KMS-11 (cell line): ENCODE measurements at regions not wholly inside any gene's neighbourhood (a gene's known extent, or its start where the extent isn't known, plus 50 kb on each side); places are given as distances from the start of the nearest gene placed in this dataset.
"Not testable (repeated sequence)": the region's sequence is repeated elsewhere in the genome, so short reads cannot be mapped to it uniquely, and the experiment has no call there.

Experiments used
- H2AFZ ChIP-seq: fragments of 200-600 bp; sonication (generic); 2 replicates; pipeline ENCODE4 v1.6.1; 2016; ENCODE audit warnings: antibody characterized with exemption, mixed run types, low read depth
- H3K27ac ChIP-seq: fragments of 200-600 bp; sonication (generic); 2 replicates; pipeline ENCODE4 v1.6.1; 2016; ENCODE audit warnings: mild to moderate bottlenecking, mixed run types
- H3K27me3 ChIP-seq: fragments of 200-600 bp; sonication (generic); 2 replicates; pipeline ENCODE4 v1.6.1; 2017; ENCODE audit warnings: mild to moderate bottlenecking, low read depth, mixed run types, moderate library complexity; ENCODE audit not compliant: insufficient read depth
- H3K36me3 ChIP-seq: fragments of 200-600 bp; sonication (generic); 2 replicates; pipeline ENCODE4 v1.6.1; 2017; ENCODE audit warnings: mild to moderate bottlenecking, mixed run types; ENCODE audit not compliant: insufficient read depth
- H3K4me1 ChIP-seq: fragments of 200-600 bp; sonication (generic); 2 replicates; pipeline ENCODE4 v1.6.1; 2016; ENCODE audit warnings: mild to moderate bottlenecking, low read depth, mixed run types; ENCODE audit not compliant: poor library complexity, severe bottlenecking
- H3K4me2 ChIP-seq: fragments of 200-600 bp; sonication (generic); 2 replicates; pipeline ENCODE4 v1.7.0; 2016; ENCODE audit warnings: mild to moderate bottlenecking, mixed run types
- H3K4me3 ChIP-seq: fragments of 200-600 bp; sonication (generic); IDR thresholded peaks from 2 replicates; pipeline ENCODE4 v1.6.1; 2017; ENCODE audit warnings: low read depth, low read length, mixed read lengths; ENCODE audit not compliant: insufficient read depth
- H3K79me2 ChIP-seq: fragments of 200-600 bp; sonication (generic); 2 replicates; pipeline ENCODE4 v1.6.1; 2016; ENCODE audit warnings: low read depth, mixed run types; ENCODE audit not compliant: insufficient read depth
- H3K9ac ChIP-seq: fragments of 200-600 bp; sonication (generic); 2 replicates; pipeline ENCODE4 v1.6.1; 2016; ENCODE audit warnings: mild to moderate bottlenecking, mixed run types
- H4K20me1 ChIP-seq: fragments of 200-600 bp; sonication (generic); 2 replicates; pipeline ENCODE4 v1.6.1; 2016; ENCODE audit warnings: mild to moderate bottlenecking, mixed run types; ENCODE audit not compliant: insufficient read depth
- TF ChIP-seq, protein P1 (sequence below): fragments of 200-600 bp; sonication (generic); conservative IDR thresholded peaks from 2 replicates; pipeline ENCODE4 v1.6.1; 2017; ENCODE audit warnings: low read depth, mild to moderate bottlenecking, antibody characterized with exemption, low read length, moderate library complexity, mixed read lengths

DNA sequence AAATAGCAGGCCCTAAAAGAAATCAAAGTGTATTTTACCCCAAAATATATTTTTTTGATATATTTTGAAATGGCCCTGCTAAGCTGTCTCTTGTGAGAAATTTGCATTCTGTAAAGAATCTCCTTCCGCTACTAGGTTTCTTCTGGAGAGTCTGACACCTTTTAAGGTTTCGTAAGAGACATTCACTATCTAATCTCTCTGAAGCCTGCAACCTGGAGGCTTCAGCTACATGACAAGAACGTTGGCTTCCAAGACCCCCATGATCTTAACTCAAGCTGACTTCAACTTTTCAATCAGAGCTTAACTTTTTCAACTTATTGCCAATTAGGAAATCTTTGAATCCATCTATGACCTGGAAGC lies 1894.9 kb upstream of the LRRTM1 start:
- Histone ChIP-seq H3K4me1 (no peaks in the 10 kb centered on the region), H3K4me3 (no peak overlapping the region), H3K27me3 (no peaks in the 10 kb centered on the region), H2AFZ (no peak overlapping the region), H3K27ac (no peak overlapping the region), H4K20me1 (no peaks in the 10 kb centered on the region), H3K9ac (no peak overlapping the region), H3K4me2 (no peak overlapping the region), H3K36me3 (no peaks in the 10 kb centered on the region), H3K79me2 (no peaks in the 10 kb centered on the region)
- TF ChIP-seq, protein P1, sequence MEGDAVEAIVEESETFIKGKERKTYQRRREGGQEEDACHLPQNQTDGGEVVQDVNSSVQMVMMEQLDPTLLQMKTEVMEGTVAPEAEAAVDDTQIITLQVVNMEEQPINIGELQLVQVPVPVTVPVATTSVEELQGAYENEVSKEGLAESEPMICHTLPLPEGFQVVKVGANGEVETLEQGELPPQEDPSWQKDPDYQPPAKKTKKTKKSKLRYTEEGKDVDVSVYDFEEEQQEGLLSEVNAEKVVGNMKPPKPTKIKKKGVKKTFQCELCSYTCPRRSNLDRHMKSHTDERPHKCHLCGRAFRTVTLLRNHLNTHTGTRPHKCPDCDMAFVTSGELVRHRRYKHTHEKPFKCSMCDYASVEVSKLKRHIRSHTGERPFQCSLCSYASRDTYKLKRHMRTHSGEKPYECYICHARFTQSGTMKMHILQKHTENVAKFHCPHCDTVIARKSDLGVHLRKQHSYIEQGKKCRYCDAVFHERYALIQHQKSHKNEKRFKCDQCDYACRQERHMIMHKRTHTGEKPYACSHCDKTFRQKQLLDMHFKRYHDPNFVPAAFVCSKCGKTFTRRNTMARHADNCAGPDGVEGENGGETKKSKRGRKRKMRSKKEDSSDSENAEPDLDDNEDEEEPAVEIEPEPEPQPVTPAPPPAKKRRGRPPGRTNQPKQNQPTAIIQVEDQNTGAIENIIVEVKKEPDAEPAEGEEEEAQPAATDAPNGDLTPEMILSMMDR: no peak

DNA sequence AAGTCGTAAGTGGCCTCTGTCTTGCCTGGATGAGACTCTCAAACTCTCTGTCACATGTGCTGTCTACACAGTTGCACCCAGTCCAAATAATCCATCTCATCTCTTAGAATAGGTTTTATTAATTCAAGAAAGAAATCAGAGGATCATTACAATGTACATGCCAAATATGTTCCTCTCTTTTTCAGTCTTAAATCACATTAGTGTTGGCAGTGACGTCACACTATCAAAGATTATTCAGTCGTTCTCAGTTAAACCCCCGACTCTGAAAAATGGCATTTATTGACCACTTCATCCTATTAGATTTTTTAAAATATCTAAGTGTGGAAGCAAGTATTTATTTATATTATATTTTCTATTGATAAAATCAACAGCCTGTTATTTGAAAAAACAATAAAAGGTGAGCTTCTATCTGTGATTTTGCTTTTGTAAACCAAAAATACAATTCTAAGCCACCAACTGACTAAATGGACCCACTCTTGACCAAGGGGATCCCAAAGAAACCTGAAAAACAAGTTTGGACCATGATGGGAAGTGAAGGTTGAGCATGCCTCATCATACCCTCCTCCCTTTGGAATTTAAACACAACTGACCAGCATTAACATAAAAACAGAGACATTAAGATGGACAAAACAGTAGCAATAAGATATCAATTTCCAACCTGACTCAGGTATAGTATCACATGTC lies 1894.4 kb upstream of the LRRTM1 start:
- Histone ChIP-seq H3K9ac (no peak overlapping the region), H3K79me2 (no peaks in the 10 kb centered on the region), H2AFZ (no peak overlapping the region), H3K4me1 (no peaks in the 10 kb centered on the region), H3K27ac (no peak overlapping the region), H3K36me3 (no peaks in the 10 kb centered on the region), H3K27me3 (no peaks in the 10 kb centered on the region), H3K4me3 (no peak overlapping the region), H4K20me1 (no peaks in the 10 kb centered on the region), H3K4me2 (no peak overlapping the region)
- TF ChIP-seq, protein P1: no peak

DNA sequence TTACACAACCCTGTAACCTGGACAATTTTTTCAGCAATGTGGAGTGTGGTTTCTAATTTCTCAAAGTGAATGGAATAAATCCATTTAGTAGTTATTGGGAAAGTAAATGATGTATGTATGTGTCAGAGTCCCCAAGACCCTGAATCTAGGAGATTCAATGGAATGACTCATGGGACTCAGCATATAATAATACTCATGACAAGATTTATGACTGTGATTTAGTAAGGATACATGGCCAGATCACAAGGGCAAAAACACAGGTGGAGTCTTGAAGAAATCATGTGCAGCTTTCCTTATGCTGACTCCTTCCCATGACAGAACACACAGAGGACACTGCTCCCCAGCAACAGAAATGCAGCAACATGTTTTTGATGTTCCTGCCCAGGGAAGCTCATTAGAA lies 1877.7 kb upstream of the LRRTM1 start:
- H3K36me3 ChIP-seq: no peaks in the 10 kb centered on the region
- H3K27me3 ChIP-seq: no peaks in the 10 kb centered on the region
- H4K20me1 ChIP-seq: no peaks in the 10 kb centered on the region
- H3K27ac ChIP-seq: no peak overlapping the region
- no peak overlapping the region for H2AFZ ChIP-seq
- H3K4me1 ChIP-seq: no peaks in the 10 kb centered on the region
- H3K4me2 ChIP-seq: no peak overlapping the region
- TF ChIP-seq, protein P1: no peak
- no peak overlapping the region for H3K9ac ChIP-seq
- no peak overlapping the region for H3K4me3 ChIP-seq
- no peaks in the 10 kb centered on the region for H3K79me2 ChIP-seq

DNA sequence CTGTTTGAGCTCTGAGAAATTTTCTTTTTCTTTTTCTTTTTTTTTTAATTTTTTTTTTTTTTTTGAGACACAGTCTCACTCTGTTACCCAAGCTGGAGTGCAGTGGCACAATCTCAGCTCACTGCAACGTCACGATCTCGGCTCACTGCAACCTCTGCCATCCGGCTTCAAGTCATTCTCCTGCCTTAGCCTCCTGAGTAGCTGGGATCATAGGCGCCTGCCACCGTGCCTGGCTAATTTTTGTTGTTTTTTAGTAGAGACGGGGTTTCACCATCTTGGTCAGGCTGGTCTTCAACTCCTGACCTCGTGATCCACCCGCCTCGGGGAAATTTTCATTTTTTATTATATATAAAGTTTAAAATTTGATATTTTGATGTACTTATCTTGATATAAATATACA lies 1870.7 kb upstream of the LRRTM1 start:
- not testable (repeated sequence) for H3K27me3 ChIP-seq, H3K4me3 ChIP-seq, H3K4me1 ChIP-seq, H2AFZ ChIP-seq, H3K9ac ChIP-seq, H3K79me2 ChIP-seq, H3K27ac ChIP-seq, H3K4me2 ChIP-seq, H3K36me3 ChIP-seq, H4K20me1 ChIP-seq

DNA sequence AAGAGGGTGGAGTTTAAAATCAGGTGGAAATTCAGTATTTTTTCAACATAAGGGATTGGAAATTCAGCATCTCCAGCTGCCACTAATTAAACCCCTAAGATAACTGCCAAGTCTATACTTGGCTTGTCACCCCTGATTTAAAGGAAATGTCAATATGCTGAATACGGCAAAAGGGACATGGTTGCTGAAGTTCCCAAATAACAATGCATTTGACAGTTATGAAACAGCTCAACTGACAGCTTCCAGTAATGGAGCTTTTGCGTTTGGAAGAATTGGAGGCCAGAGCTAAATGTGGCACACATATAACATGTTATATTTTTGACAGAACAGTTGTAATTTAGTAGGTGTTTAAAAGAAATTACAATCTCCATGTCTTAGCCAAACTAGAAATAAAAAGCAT lies 1867.9 kb upstream of the LRRTM1 start:
- TF ChIP-seq, protein P1: no peak
- Histone ChIP-seq H4K20me1 (no peaks in the 10 kb centered on the region), H3K79me2 (no peaks in the 10 kb centered on the region), H3K27ac (no peak overlapping the region), H3K4me2 (no peak overlapping the region), H3K4me1 (no peaks in the 10 kb centered on the region), H3K27me3 (no peaks in the 10 kb centered on the region), H3K9ac (no peak overlapping the region), H3K4me3 (no peak overlapping the region), H3K36me3 (no peaks in the 10 kb centered on the region), H2AFZ (no peak overlapping the region)
